ENCODE measurements at regions not wholly inside any gene's neighbourhood (a gene's known extent, or its start where the extent isn't known, plus 50 kb on each side); places are given as distances from the start of the nearest gene placed in this dataset.
A peak's percentile ranks its signal among the peaks of the same experiment; 100 is the strongest.

DNA sequence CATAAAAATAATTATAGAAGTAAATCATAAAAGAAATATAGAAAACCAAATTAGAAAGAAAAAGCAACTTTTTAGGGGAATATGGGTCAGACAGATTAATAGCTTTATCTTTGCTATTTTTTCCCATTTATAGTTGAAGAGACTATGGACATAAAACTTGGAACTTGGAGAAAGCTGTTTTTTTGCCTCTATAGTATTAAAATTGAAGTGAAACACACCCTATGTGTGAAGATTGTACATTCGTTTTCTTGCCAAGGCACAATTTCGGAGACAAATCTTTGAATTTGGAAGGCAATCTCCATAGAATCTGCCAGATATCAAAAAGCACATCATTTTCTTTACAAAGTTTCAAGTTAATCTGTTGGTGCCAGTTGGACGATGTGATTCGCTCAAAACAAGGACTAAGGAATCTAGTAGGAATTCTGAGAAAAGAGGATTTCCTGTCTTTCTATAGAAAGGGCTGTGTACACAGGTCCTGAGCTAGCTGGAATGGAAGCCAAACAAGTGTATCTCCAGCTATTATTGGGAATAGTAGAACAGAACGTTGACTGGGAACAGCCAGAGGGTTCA, 156.3 kb downstream of the SLC7A11 start:
- DNase-seq (ENCODE audit: low spot score): no peak

DNA sequence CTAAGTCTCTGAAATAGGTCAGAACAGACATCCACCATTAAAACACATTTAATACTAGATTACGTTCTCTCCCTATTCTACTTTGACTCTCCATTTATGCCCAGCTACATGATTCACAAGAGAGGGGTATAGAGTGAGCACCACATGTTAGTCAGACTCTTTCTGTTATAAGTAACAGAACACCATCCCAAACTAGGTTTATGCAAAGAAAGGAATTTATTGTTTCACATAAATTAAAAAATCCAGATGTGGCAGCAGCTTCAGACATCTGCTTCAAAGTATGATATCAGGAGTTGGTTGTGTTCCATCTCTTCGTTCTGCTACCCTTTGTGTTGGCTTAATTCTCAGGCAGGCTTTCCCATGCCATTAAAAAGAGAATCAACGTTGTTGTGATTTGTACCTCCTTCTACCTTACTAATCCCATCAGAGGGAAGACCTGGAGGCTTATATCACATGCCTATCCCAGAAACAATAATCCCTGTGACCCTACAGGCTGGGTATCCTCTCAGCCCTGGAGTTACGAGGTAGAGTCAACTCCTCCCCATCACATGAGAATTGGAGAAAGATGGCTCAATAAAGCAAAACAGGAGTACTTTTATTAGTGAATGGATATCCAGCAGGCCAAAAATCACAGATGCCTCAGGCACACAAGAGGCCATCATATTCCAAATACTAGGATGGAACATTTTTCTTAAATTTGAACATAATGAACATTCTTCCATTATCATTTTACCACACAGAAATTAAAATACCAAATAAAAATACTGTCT, 163.2 kb downstream of the SLC7A11 start:
- DNase-seq (ENCODE audit: low spot score): no peak

DNA sequence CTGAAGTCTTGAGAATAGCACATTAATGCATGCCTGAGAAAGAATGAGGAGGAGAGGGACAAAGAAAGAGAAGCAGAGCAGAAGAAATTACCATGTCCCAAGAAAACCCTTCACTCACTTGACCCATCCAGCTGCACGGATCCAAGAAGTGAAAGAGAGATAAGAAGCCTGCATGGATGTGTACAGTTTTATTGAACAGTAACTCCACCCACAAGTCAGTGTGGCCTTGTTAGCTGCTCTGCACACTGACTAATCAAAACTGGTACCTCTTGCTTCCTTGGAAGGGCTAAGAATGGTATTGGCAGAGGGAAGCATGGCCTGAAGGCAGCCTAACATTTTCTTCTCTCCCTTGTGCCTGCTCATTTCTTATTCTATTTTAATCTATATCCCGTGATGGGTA, 163.9 kb downstream of the SLC7A11 start:
- no peak for DNase-seq (ENCODE audit: low spot score)

DNA sequence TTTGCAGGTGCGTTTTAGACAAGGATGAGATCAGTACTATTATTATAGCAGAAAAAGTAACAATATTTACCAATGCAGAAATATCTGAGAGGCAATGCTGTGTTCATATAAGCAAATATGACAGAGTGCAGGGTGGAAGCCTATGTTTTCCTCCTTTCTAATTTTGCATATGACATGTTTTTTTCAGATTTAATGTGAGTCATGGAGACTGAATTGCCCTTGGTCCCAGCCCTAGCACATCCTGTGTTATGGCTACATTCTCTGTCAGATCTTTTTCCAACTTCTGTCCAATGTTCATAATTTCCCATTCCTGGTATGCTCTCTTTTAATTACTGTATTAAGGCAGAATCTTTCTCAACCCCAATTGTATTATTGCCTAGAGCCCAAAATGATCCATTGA, 165.6 kb downstream of the SLC7A11 start:
- DNase-seq (ENCODE audit: low spot score): no peak

DNA sequence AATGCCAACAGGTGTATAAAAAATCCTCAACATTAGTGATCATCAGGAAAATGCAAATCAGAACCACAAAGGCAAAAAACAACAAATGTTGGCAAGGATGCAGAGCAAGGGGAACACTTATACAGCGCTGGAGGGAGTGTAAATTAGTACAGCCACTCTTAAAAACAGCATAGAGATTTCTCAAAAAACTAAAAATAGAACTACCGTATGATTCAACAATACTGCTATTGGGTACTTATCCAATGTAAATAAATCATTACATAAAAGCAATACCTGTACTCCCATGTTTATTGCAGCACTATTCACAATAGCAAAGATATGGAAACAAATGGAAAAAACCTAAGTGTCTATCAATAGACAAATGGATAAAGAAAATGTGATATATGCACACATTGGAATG, 171.3 kb downstream of the SLC7A11 start:
- DNase-seq (ENCODE audit: low spot score): no peak

DNA sequence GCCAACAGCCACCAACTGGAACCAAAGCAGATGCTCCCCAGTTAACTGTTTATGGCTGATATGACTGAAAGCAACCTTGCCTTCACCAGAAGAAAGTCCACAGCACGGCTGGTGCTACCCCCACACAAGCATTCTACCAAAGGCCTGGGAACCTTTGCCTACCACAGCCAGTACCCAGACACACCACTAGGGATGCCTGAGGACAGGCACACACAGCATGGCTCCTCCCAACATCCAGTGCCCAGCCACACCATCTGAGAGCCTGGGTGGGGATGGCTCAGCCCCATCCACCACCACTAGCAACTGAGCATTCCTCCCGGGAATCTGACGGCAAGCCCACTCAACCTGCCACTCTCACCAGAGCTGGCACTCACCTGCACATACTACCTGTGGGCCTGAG, 178.6 kb downstream of the SLC7A11 start:
- no peak for DNase-seq (ENCODE audit: low spot score)

DNA sequence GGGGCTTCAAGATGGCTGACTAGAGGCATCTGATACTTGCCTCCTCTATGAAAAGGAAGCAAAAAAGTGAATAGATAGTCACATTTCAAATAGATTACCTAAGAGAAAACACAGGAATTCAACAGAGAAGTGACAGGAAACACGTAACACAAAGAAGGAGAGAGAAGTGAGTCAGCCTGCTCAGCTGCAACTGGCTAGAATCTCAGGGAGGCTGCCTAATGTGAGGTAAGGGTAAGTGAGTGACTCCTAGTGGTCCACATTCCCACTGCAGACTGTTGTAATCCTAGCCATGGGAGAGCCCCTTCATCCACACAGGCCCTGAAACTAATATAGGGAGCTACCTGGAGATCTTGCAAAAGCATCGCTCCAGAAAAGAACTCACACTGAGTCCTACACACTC, 179.2 kb downstream of the SLC7A11 start:
- peak; percentile 49 for DNase-seq (ENCODE audit: low spot score)

DNA sequence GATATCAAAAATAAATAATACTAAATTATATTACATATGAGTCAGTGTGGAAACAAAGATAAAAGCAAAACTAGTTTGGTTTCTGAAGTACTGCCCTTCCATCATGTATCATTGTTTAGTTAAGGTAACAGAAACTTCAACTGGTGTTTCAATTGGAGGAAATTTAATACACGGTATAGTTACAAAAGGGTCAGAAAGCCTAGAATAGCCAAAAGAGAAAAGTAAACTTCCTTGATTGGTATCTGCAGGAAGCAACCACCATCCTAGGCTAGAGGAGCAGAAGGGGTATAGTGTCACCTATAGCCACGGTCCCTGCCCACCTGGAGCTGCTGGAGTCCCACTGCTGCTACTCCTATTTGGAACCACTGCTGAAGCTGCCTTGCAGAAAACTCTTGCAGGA, 185.6 kb downstream of the SLC7A11 start:
- DNase-seq (ENCODE audit: low spot score): no peak

DNA sequence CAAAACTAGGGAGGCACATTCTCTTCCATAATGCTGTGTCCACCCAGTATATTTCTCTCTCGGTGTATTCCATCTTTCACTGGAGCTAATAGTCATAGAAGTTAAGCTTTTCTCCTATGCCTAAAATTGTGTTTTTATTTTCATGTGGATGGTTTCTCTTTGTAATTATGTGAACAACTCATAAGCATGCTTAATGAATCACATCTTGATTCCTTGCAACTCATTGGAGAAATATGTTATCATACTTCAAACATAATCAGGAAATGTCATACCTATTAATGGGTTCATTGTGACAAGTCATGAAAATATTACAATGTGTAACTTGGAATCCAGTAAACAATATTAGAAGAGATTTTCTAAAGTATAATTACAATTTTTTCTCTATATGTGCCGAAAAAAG, 186.3 kb downstream of the SLC7A11 start:
- DNase-seq (ENCODE audit: low spot score): peak; percentile 23

DNA sequence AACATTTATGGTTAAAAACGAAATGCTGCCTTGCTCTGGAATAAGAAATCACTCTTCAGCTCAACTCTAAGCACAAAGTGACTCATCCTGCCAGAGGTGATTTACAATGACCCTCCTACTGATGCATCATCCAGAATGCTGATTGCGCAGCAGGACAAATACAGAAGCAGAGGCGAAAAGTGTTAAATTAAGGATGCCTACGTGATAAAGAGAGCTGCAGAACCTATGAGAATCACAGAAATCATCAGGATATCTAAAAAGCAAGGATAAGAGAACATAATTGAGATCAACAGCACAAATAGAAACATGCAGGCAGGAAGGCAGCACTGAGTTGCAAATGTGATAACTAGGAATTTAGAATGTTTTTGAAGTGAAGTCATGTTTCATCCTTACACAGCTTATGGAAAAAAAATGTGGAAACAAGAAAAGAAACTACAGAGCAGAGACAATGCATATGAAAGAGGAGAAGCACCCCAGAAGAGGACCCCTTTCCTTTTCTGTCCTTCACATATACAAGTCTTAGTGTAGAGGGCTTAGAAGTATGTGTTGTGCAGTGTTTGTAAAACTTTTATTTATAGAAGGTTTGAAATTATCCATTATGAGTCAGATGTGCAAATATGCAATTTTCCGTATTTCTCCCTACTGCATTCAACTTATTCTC, 188.4 kb downstream of the SLC7A11 start:
- peak; percentile 95 for DNase-seq (ENCODE audit: low spot score)

DNA sequence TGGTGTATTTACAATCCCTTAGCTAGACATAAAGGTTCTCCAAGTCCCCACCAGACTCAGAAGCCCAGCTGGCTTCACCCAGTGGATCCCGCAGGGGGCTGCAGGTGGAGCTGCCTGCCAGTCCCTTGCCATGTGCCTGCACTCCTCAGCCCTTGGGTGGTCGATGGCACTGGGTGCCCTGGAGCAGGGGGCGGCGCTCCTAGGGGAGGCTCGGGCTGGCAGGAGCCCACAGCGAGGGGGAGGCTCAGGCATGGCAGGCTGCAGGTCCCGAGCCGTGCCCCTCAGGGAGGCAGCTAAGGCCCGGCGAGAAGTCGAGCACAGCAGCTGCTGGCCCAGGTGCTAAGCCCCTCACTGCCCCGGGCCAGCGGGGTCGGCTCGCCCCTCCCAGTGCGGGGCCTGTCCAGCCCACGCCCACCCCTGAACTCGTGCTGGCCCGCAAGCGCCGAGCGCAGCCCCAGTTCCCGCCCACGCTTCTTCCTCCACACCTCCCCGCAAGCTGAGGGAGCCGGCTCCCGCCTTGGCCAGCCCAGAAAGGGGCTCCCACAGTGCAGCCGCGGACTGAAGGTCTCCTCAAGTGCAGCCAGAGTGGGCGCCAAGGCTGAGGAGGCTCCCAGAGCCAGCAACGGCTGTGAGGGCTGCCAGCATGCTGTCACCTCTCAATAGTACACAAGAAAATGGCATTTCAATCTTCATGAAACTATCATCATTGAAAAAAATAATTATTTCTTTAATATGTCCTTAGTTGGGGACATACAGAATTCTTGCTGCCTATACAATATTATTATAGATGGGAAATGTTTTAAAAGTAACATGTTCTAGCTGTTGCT, 189.1 kb downstream of the SLC7A11 start:
- no peak for DNase-seq (ENCODE audit: low spot score)

DNA sequence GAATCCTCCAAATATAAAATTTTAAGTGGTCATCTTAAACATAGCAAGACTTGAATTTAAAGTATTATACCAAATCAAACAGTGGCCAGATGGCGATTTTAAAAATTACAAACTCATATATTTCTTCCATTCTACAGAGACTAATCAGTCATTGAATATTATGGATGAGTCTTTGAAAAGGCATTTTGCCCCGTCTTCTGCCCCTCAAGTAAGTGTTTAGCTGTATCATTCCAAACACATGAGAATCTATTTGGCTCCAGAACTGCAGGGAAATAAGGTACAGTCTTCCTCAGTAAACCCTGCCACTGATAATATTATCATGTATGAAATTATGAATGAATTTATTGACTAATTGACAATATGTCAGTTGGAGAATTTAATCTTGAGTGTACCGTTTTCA, 191.0 kb downstream of the SLC7A11 start:
- DNase-seq (ENCODE audit: low spot score): no peak

DNA sequence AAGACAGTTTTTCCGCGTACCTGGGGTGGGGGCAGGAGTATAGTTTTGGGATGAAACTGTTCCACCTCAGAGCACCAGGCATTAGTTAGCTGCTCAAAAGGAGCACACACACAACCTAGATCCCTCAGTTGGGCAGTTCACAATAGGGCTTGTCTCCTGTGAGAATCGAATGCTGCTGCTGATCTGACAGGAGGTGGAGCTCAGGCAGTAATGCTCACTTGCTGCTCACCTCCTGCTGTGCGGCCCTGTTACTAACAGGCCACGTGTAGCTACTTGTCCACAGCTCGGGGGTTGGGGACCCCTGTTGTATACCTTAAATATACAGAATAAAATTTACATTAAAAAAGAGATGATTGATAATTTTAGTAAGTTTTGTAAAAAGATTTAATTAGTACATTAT, 191.5 kb downstream of the SLC7A11 start:
- DNase-seq (ENCODE audit: low spot score): no peak

DNA sequence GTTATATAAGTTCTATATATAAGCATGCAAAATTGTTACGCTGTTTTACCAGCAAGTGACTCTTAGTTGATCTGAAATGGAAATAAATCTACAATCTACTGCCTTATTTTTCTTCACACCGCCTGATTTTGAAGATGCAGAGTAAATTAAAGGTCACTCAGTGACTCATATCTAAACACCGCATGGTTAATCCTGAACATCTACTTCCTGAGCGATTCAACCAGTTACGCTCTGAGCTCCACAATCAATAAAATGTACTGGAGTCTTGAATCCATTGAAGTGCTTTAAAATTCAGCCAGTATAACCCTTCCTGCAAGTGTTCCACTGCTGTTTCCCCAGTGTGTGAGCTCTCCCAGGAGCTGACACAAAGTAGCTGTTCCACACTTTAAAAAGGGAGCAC, 192.8 kb downstream of the SLC7A11 start:
- DNase-seq (ENCODE audit: low spot score): peak; percentile 39

DNA sequence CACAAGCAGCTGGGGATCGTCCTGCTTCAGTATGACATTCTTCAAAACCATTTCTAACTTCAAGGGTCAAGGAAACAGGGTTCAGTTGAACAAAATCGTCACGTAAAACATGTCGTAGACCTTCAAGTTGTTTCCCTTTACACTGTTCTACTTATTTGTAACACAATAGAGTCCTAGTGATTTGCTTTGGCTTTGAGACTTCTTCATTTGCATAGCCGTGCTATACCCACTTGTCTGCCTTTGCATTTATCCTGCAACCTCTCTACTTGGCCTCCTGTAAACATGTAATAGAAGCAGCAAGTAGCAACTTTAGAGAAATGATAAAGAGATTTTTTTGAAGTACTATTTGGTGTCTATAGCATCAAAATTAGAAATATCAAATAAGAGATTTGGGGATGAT, 194.9 kb downstream of the SLC7A11 start:
- DNase-seq (ENCODE audit: low spot score): no peak

DNA sequence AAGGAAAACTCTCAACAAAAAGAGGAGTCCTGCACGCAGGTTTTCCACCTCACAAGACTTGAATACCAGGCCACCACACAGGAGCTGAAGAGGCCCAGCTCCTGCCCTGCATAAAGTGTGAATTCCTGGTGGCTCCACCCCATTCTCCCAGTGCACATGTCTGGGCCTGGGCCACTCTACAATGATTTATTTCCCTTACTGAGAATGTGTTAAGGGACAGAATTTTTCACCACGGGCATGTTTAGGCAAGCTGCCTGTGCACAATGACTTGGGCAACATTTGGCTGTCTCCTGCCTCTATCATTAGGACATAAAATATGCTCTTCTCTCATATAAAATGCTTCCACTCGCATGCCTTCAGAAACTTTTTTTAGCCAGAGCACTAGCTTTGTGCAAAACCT, 197.1 kb downstream of the SLC7A11 start:
- DNase-seq (ENCODE audit: low spot score): no peak

DNA sequence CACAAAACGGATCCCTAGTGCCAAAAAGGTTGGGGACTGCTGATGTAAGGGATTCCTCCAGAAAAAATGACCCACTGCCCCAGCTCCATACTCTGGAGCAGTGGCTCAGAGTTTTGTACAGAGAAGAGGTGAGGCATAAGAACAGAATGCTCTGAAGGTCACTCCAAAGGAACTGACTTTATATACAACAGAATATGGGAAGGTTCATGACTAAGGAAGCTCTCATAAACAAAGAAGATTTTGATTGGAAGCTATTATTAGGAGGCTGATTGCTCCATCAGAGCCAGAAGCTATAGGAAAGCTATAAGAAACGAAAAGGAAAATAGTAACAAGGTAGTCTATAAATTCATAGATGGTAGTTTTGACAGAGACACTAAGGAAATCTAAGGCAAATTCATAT, 203.1 kb downstream of the SLC7A11 start:
- no peak for DNase-seq (ENCODE audit: low spot score)

DNA sequence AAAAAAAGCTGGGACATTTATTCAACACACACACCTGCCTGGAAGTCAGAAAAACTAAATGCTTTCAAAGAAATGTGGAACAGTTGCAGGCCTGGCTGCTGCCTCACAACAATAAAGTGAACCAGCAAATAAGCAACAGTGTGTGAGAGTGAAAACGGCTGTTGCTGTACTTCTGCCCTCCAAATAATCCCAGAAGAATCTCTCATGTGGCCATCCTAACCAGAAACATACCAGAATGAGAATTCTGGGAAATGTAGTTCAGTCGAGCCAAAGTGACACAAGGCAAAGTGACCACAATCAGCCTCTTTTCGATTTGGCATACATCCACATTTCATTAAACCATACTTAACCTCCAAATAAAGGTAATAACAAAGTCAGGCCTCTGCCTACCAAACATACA, 204.5 kb downstream of the SLC7A11 start:
- DNase-seq (ENCODE audit: low spot score): no peak

DNA sequence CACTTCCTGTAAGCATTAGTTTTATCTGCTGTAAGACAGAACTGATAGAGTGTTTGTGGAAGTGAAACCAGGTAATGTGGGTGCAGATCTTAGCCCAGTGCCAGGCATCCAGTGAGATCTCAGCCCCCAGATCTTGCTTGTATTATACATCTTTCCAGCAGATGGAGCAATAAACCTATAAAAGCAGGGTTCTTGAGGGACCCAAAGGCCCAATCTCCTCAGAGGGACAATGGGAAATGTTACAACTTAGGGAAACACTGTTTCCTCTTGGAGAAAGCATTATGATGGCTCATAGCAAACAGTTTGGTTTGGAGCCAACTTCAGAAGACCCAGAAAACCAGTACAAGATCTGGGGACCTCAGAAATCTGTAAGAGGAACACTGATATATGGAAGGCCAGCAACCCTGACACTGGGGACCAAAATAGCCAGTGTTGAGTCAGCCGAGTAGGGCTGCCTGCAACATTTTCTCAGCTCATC, 206.3 kb downstream of the SLC7A11 start:
- peak; percentile 60 for DNase-seq (ENCODE audit: low spot score)

DNA sequence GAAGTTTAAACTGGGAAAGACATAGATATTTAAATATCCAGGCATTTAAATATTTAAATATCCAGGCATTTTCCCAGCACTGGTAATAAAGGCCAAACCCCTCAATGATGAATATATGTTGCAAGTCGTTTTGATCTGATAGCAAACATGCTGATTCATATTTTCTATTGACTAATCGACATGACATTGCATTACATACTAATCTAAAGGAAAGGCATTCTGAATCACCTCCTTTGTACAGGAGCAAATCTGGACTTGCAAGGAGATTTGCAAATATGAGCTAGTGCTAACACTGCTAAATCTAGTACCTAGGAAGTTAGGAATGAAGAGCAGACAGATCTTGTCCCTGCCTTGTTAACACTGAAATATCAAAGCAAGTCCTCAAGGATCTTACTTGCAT, 207.3 kb downstream of the SLC7A11 start:
- DNase-seq (ENCODE audit: low spot score): no peak

DNA sequence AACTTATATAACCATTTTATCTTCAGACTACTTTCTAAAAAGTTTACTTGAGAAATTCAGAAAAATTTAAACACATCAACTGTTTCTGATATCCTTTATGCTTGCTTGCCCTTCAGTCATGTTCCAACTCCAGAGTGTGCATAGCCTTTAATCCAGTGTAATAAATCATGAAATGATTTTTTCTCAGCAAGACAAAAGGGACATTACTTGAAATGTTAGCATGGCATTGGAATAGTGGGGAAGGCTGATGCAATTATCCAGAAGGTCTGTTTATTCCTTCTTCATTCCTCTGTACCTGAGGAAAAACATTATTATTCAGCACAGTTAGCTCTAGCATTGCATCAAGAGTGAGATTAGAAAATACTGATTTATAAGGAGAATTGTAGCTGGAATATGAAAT, 209.9 kb downstream of the SLC7A11 start:
- no peak for DNase-seq (ENCODE audit: low spot score)

DNA sequence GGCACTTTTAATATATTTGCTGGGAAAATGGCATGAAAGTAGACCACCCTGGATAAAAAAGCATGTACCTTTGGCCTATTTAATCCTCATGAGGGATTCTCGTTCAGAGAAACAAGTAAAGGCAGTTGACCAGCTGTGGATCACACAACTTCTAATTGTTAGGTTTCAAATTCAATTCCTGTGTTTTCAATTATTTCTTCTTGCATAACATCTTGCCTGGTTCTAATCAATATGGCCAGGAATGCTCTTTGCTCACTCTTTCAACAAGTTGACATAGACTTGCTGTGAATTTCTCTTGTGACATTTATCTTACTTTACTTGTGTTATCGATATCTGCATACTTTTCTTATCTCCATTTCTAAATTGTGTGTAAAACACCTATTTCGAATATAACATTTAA, 211.8 kb downstream of the SLC7A11 start:
- no peak for DNase-seq (ENCODE audit: low spot score)
